GM10266 (cell line): ENCODE measurements at regions not wholly inside any gene's neighbourhood (a gene's known extent, or its start where the extent isn't known, plus 50 kb on each side); places are given as distances from the start of the nearest gene placed in this dataset.

Source experiments
- DNase-seq: peaks from one replicate; pipeline ENCODE4 v3.0.0; 2012; ENCODE audit errors: extremely low spot score
- TF ChIP-seq, protein P1 (sequence below): IDR thresholded peaks from 2 replicates; pipeline ENCODE4 v1.5.1; 2012; ENCODE audit warnings: mild to moderate bottlenecking, low read depth; ENCODE audit not compliant: control insufficient read depth, insufficient read depth; ENCODE audit errors: missing control alignments

DNA sequence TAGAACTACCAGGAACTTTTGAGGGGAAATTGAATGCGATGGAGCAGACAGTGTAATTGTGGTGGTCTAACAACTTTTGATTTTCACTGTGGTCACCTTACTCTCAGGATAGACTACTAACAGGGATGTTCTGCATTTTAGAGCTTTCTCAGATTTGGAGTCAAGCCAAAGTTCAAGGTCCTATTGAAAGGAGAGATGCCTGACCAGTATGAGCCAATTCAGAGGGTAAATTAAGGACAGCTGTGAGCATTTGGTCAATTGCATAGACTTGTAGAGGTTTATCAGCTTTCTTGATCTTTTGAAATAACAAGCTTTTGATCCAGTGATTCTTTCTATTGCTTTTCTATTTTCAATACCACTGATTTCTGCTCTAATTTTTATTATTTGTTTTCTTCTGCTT, 1095.7 kb upstream of the CNTNAP5 start:
- no peak for DNase-seq
- TF ChIP-seq, protein P1, sequence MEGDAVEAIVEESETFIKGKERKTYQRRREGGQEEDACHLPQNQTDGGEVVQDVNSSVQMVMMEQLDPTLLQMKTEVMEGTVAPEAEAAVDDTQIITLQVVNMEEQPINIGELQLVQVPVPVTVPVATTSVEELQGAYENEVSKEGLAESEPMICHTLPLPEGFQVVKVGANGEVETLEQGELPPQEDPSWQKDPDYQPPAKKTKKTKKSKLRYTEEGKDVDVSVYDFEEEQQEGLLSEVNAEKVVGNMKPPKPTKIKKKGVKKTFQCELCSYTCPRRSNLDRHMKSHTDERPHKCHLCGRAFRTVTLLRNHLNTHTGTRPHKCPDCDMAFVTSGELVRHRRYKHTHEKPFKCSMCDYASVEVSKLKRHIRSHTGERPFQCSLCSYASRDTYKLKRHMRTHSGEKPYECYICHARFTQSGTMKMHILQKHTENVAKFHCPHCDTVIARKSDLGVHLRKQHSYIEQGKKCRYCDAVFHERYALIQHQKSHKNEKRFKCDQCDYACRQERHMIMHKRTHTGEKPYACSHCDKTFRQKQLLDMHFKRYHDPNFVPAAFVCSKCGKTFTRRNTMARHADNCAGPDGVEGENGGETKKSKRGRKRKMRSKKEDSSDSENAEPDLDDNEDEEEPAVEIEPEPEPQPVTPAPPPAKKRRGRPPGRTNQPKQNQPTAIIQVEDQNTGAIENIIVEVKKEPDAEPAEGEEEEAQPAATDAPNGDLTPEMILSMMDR = no peak

DNA sequence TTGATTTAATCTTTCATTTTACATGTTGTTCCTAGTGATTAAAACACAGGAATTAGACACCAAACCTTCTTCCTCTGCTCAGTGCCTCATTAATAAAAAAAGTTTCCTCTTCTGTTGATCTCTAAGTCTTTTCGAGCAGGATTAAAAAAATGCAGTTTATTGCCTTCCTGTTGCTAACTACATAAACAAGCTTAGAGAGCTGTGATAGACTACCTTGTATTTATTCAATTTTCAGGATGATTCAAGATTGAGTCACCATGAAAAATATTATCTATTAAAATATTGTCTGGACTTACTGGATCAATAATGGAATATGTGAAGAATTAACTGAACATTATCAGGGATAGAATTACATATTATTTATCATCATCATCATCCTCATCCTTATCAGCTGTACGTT, 1089.6 kb upstream of the CNTNAP5 start:
- DNase-seq = no peak
- TF ChIP-seq, protein P1 = no peak

DNA sequence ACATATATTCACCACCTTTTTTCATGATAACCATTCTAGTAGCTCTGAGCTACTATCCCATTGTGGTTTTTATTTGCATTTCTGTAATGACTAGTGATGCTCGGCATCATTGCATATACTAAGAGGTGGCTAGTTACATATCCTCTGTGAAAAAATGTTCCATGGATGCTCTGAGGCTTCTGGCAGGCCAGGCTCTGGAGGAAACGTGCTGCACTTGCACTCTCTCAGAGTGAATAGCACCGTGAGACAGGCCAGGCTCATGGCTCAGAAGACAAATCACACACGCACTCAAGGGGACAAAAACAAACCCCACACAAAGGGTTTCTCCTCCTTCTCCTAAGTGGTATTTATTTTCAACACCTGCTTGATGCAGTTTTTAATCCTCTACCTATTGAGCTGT, 1085.3 kb upstream of the CNTNAP5 start:
- DNase-seq = no peak
- TF ChIP-seq, protein P1 = no peak

DNA sequence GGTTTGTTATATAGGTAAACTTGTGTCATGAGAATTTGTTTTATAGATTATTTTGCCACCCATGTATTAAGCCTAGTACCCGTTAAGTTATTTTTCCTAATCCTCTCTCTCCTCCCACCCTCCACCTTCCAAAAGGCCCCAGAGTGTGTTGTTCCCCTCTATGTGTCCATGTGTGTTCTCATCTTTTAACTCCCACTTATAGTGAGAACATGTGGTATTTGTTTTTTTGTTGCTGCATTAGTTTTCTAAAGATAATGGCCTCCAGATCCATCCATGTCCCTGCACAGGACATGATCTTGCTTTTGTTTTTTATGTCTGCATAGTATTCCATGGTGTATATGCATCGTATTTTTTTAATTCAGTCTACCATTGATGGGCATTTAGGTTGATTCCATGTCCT, 1075.6 kb upstream of the CNTNAP5 start:
- no peak for DNase-seq
- TF ChIP-seq, protein P1 = no peak

DNA sequence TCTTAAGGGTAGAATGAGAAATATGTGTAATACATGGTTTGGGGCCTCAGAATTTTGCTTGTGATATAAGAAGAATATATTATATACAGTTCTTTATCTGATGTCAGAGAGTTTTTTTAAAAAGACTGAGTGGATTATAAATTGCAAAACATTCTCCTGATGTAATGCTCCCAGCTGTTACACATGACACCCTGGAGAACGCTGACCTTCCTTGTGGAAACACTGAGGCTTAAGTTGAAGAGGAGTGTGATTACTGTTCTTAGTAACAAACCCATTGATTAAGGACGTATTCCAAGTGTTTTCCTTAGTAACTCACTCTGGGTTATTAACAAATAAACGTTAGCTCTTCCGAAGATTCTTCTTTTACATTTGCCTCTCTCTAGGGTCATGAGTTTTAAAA, 1069.3 kb upstream of the CNTNAP5 start:
- TF ChIP-seq, protein P1 = no peak
- DNase-seq = no peak

DNA sequence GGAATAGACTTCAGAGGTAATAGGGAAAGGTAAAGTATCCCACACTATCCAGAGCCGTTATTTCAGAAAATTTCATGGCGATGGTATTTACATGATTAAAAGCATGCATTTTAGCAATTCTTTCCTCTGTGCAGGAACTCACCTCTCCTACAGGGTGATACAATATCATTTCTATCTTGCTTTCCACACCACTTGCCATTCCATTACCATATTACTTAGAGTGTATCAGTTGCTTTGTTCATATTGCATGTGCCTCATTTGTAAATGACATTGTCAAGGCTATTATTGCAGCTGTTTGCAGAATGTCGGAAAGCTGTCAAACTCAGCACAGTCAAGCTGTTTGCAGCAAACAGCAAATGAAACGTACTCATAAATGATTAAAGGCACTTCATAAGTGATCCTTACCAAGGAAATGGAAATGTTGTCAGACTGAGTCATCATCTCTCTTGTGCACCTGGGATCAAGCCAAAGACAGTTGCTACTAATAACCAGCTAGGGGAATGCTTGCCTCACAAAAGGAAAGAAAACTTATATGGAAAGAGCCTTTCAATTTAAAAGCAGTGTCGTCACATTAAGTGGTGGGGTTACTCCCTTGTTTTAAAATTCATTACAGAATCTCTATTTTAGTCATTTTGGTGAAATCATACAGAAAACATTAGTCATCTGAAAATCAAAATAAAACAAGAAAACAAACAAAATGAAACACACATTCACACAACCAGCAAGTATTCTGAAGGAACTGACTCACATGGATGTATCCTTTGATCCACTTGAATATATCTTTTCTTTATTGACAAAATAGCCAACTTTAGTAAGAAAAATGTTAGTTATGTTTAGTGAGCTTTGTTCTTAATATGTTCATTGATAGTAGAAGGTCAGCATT, 1064.1 kb upstream of the CNTNAP5 start:
- TF ChIP-seq, protein P1 = no peak
- DNase-seq = no peak

DNA sequence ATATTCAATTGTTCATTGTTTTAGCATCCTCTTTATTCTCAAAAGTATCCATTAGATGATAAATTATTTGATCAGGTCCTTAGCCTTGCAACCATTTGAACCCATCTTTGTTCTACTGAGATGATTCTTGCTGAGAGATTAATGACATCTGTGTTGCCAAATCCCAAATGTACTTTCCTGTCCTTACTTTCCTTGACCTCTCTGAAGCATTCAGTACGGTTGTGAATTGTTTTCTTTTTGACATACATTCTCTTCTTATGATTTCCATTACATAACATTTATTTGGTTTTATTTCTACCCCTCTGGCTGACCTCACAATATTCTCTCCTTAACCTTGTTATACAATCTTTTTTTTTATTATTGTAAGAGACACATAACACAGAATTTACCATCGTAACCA, 1058.6 kb upstream of the CNTNAP5 start:
- DNase-seq = no peak
- TF ChIP-seq, protein P1 = no peak
